ENCODE measurements at regions not wholly inside any gene's neighbourhood (a gene's known extent, or its start where the extent isn't known, plus 50 kb on each side); places are given as distances from the start of the nearest gene placed in this dataset.

DNA sequence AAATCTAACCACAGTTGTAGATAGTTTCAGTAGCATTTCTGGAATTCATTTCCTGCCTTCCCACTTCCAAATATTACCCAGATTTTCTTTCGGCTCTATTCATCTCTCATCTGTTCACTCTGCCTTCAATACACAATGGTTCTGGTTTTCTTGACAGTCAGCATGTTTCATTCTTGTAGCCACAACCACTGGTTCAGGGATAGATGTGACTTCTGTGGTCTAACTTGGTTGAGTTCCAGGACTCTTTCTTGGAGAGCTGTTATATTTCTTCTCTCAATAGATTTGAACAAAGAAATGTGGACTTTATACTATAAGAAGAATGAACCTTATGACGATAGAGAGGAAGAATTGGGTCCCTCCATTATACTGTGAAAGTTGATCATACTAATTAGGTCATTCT is 228.8 kb downstream of the NSUN3 start:
- Histone ChIP-seq H3K27me3 (ENCODE audit: insufficient read depth, low read length) (no peaks in the 10 kb centered on the region), H3K4me2 (ENCODE audit: insufficient read depth, low read length) (no peak overlapping the region), H3K79me2 (ENCODE audit: insufficient read depth, low read length) (no peaks in the 10 kb centered on the region), H3K36me3 (ENCODE audit: insufficient read depth, low read length) (no peaks in the 10 kb centered on the region), H3K27ac (ENCODE audit: low read depth, low read length) (no peak overlapping the region), H4K20me1 (ENCODE audit: insufficient read depth, low read length) (no peaks in the 10 kb centered on the region), H3K4me3 (ENCODE audit: insufficient read depth, low read length) (no peak overlapping the region), H2AFZ (ENCODE audit: low read length) (no peak overlapping the region), H3K9me3 (ENCODE audit: low read depth, low read length) (no peaks in the 10 kb centered on the region), H3K4me1 (ENCODE audit: insufficient read depth, low read length) (peaks cover 8% of the 10 kb centered on the region)
- TF ChIP-seq, protein P1, sequence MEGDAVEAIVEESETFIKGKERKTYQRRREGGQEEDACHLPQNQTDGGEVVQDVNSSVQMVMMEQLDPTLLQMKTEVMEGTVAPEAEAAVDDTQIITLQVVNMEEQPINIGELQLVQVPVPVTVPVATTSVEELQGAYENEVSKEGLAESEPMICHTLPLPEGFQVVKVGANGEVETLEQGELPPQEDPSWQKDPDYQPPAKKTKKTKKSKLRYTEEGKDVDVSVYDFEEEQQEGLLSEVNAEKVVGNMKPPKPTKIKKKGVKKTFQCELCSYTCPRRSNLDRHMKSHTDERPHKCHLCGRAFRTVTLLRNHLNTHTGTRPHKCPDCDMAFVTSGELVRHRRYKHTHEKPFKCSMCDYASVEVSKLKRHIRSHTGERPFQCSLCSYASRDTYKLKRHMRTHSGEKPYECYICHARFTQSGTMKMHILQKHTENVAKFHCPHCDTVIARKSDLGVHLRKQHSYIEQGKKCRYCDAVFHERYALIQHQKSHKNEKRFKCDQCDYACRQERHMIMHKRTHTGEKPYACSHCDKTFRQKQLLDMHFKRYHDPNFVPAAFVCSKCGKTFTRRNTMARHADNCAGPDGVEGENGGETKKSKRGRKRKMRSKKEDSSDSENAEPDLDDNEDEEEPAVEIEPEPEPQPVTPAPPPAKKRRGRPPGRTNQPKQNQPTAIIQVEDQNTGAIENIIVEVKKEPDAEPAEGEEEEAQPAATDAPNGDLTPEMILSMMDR (IDR thresholded peaks at IDR 0.05; ENCODE audit: extremely low read depth, low read depth, low read length): no peak
- DNase-seq (ENCODE audit: insufficient read length, low spot score, missing footprints): no peak

DNA sequence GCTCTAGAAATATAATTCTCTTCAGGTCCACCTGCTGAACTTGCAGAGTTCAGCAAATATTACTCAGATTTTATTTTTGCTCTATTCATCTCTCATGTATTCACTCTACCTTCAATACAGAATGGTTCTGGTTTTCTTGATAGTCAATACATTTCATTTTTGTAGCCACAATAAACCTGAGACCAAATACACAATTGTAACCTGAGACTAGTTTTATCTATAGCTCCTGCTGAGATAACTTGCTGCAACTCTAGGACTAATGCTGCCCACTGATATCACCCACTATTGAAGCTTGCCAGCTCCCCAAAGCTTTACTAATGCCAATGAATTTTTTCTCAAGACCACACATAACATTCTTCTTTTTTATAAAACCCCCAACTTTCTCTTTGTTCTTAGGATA is 229.3 kb downstream of the NSUN3 start:
- peaks cover 8% of the 10 kb centered on the region for H3K4me1 ChIP-seq (ENCODE audit: insufficient read depth, low read length)
- no peak for DNase-seq (ENCODE audit: insufficient read length, low spot score, missing footprints)
- H3K4me2 ChIP-seq (ENCODE audit: insufficient read depth, low read length): no peak overlapping the region
- no peak overlapping the region for H3K27ac ChIP-seq (ENCODE audit: low read depth, low read length)
- no peaks in the 10 kb centered on the region for H3K79me2 ChIP-seq (ENCODE audit: insufficient read depth, low read length)
- no peaks in the 10 kb centered on the region for H3K36me3 ChIP-seq (ENCODE audit: insufficient read depth, low read length)
- H3K9me3 ChIP-seq (ENCODE audit: low read depth, low read length): no peaks in the 10 kb centered on the region
- H4K20me1 ChIP-seq (ENCODE audit: insufficient read depth, low read length): no peaks in the 10 kb centered on the region
- H2AFZ ChIP-seq (ENCODE audit: low read length): no peak overlapping the region
- no peaks in the 10 kb centered on the region for H3K27me3 ChIP-seq (ENCODE audit: insufficient read depth, low read length)
- H3K4me3 ChIP-seq (ENCODE audit: insufficient read depth, low read length): no peak overlapping the region
- TF ChIP-seq, protein P1 (IDR thresholded peaks at IDR 0.05; ENCODE audit: extremely low read depth, low read depth, low read length): no peak

DNA sequence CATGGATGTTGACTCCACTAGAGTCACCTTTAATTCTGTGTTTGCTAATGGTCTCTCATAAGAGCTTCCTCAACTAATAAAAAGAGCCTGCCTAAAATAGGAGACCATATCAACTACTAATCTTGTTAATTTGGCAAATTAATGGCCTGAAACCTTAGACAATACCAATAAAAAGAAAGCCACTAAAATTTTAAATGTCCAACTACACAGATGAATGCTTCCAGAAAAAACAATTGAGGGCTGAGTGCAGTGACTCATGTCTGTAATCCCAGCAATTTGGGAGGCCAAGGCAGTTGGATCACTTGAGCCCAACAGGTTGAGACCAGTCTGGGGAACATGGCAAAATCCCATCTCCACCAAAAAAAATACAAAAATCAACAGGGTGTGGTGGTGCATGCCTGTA is 230.9 kb downstream of the NSUN3 start:
- no peaks in the 10 kb centered on the region for H3K79me2 ChIP-seq (ENCODE audit: insufficient read depth, low read length)
- H3K27ac ChIP-seq (ENCODE audit: low read depth, low read length): no peak overlapping the region
- no peak for DNase-seq (ENCODE audit: insufficient read length, low spot score, missing footprints)
- no peak overlapping the region for H2AFZ ChIP-seq (ENCODE audit: low read length)
- H3K9me3 ChIP-seq (ENCODE audit: low read depth, low read length): no peaks in the 10 kb centered on the region
- no peak overlapping the region for H3K4me2 ChIP-seq (ENCODE audit: insufficient read depth, low read length)
- no peaks in the 10 kb centered on the region for H3K27me3 ChIP-seq (ENCODE audit: insufficient read depth, low read length)
- H3K36me3 ChIP-seq (ENCODE audit: insufficient read depth, low read length): no peaks in the 10 kb centered on the region
- no peaks in the 10 kb centered on the region for H4K20me1 ChIP-seq (ENCODE audit: insufficient read depth, low read length)
- H3K4me1 ChIP-seq (ENCODE audit: insufficient read depth, low read length): peaks cover 8% of the 10 kb centered on the region
- H3K4me3 ChIP-seq (ENCODE audit: insufficient read depth, low read length): no peak overlapping the region
- TF ChIP-seq, protein P1 (IDR thresholded peaks at IDR 0.05; ENCODE audit: extremely low read depth, low read depth, low read length): no peak

DNA sequence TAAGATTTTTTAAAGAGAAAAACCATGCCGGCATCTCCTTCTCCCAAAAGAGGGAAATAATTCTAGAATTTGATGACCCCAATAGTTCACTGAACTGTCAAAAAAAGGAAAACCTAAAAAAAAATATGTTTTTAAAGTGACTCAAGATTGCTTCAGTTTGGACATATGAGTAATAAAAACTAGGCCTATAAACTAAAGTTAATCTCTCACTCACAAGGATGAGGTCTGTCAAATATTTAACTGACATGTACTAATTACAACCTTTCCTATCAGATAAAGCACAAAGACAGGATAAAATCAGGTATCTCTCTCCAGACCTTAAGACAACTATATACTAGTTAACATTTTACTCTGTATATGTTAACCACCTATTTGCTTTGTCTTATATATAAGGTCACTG is 231.9 kb downstream of the NSUN3 start:
- no peak overlapping the region for H3K4me3 ChIP-seq (ENCODE audit: insufficient read depth, low read length)
- H3K27ac ChIP-seq (ENCODE audit: low read depth, low read length): no peak overlapping the region
- peaks cover 8% of the 10 kb centered on the region for H3K4me1 ChIP-seq (ENCODE audit: insufficient read depth, low read length)
- DNase-seq (ENCODE audit: insufficient read length, low spot score, missing footprints): no peak
- H3K79me2 ChIP-seq (ENCODE audit: insufficient read depth, low read length): no peaks in the 10 kb centered on the region
- TF ChIP-seq, protein P1 (IDR thresholded peaks at IDR 0.05; ENCODE audit: extremely low read depth, low read depth, low read length): no peak
- H4K20me1 ChIP-seq (ENCODE audit: insufficient read depth, low read length): no peaks in the 10 kb centered on the region
- no peak overlapping the region for H2AFZ ChIP-seq (ENCODE audit: low read length)
- no peaks in the 10 kb centered on the region for H3K27me3 ChIP-seq (ENCODE audit: insufficient read depth, low read length)
- no peaks in the 10 kb centered on the region for H3K9me3 ChIP-seq (ENCODE audit: low read depth, low read length)
- no peaks in the 10 kb centered on the region for H3K36me3 ChIP-seq (ENCODE audit: insufficient read depth, low read length)
- H3K4me2 ChIP-seq (ENCODE audit: insufficient read depth, low read length): no peak overlapping the region

Measured in osteoblast (primary cell).